Ectodermal cell (in vitro differentiated cells): ENCODE measurements at regions not wholly inside any gene's neighbourhood (a gene's known extent, or its start where the extent isn't known, plus 50 kb on each side); places are given as distances from the start of the nearest gene placed in this dataset.
"Not testable (repeated sequence)": the region's sequence is repeated elsewhere in the genome, so short reads cannot be mapped to it uniquely, and the experiment has no call there.

ENCODE experiments used
- H3K27ac ChIP-seq: 2 replicates; pipeline ENCODE4 v1.7.0; 2013; ENCODE audit warnings: mild to moderate bottlenecking, low read depth, low read length; ENCODE audit not compliant: insufficient read depth, poor library complexity, severe bottlenecking
- H3K27me3 ChIP-seq: 2 replicates; pipeline ENCODE4 v1.7.0; 2013; ENCODE audit warnings: mild to moderate bottlenecking, low read length; ENCODE audit not compliant: insufficient read depth, control insufficient read depth, poor library complexity, severe bottlenecking
- H3K36me3 ChIP-seq: one replicate; pipeline ENCODE4 v1.7.0; 2013; ENCODE audit warnings: low read length; ENCODE audit not compliant: control insufficient read depth, insufficient read depth
- H3K4me1 ChIP-seq: one replicate; pipeline ENCODE4 v1.7.0; 2013; ENCODE audit warnings: low read length; ENCODE audit not compliant: control insufficient read depth, insufficient read depth
- H3K4me3 ChIP-seq: 2 replicates; pipeline ENCODE4 v1.7.0; 2013; ENCODE audit warnings: low read depth, low read length, control low read depth; ENCODE audit not compliant: insufficient read depth
- H3K9me3 ChIP-seq: 2 replicates; pipeline ENCODE4 v1.7.0; 2013; ENCODE audit warnings: mild to moderate bottlenecking, low read length, moderate library complexity; ENCODE audit not compliant: control insufficient read depth
- WGBS, 2 experiments: methylation state at CpG; one replicate each; pipeline ENCODE4 v1.1.7; 2013; ENCODE audit warnings: missing lambda C conversion rate in 2 of 2; 5-methylcytosine and 5-hydroxymethylcytosine counted together

DNA sequence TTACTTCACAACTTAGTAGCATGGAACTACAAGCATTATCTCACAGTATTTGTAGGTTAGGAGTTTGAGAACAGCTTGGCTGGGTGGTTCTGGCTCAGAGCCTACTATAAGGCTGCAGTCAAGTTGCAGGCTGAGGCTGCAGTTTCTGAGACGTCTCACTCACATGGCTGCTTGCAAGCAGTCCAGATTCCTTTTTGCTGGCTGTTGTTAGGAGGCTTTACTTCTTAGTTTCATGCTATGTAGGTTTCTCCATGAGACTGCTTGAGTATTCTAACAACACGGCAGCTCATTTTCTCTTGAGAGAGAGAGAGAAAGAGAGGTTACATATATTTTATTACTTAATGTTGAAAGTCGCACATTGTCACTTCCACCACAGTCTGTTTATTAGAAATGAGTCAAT is 1073.9 kb downstream of the NXPH1 start:
- no peaks in the 10 kb centered on the region for H3K36me3 ChIP-seq
- 37 to 81% methylated on average over 1 to 3 of the region's 3 CpGs for WGBS, 2 experiments
- no peaks in the 10 kb centered on the region for H3K27me3 ChIP-seq
- H3K4me1 ChIP-seq: no peaks in the 10 kb centered on the region
- H3K27ac ChIP-seq: no peak overlapping the region
- H3K4me3 ChIP-seq: no peak overlapping the region
- no peaks in the 10 kb centered on the region for H3K9me3 ChIP-seq

DNA sequence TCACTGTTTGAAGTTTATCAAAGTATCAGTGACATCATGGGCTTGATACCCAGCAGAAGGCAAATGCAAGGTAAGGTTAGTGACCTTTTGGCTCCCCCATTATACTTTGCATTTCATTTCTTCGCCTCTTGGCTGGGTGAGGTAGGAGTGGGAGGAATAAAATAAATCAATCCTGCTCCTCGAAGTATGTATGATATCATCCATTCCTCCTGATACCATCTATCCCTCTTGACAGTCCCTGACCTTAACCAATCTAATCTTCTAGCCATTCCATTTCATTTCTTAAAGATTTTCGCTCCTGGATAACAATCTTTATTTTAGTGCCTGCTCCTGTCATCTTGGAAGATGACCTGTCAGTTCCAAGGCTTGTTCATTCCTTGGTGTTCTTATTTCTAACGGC is 1083.3 kb downstream of the NXPH1 start:
- 80 to 83% methylated on average over 3 of the region's 4 CpGs for WGBS, 2 experiments
- no peaks in the 10 kb centered on the region for H3K36me3 ChIP-seq
- H3K27me3 ChIP-seq: no peaks in the 10 kb centered on the region
- H3K4me1 ChIP-seq: no peaks in the 10 kb centered on the region
- no peaks in the 10 kb centered on the region for H3K9me3 ChIP-seq
- H3K27ac ChIP-seq: no peak overlapping the region
- no peak overlapping the region for H3K4me3 ChIP-seq

DNA sequence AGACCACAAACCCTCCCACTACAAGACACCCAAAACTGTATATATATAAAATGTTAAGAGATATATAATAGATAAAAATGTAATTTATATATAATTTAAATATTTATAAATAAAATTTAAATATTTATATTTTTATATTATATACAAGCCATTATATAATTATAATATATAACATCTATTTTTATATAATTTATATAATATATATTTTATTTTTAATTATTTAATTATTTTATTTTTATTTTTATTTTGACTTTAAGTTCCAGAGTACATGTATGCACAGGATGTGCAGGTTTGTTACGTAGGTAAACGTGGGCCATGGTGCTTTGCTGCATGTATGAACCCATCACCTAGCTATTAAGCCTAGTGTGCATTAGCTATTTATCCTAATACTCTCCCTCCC is 1090.2 kb downstream of the NXPH1 start:
- 93 to 100% methylated on average over 2 of the region's 2 CpGs for WGBS, 2 experiments
- H3K9me3 ChIP-seq: no peaks in the 10 kb centered on the region

DNA sequence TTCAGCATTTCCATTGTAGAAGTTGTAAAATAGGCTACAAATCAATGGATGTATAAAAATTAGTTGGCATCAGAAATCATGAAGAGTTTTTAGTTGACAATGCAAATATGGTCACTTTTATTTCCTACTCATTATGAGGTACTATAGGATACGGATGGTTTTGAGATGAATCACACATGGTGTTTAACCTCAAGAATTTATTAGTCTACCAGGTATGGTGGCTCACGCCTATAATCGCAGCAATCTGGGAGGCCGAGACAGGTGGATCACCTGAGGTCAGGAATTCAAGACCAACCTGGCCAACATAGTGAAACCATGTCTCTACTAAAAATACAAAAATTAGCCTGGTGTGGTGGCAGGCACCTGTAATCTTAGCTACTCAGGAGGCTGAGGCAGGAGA is 1119.0 kb downstream of the NXPH1 start:
- not testable (repeated sequence) for H3K9me3 ChIP-seq, H3K36me3 ChIP-seq, H3K27me3 ChIP-seq, H3K4me1 ChIP-seq, H3K27ac ChIP-seq, H3K4me3 ChIP-seq
- WGBS, 2 experiments: 91 to 93% methylated on average over 4 of the region's 4 CpGs

More for the DNA sequence above, 1090.2 kb downstream of the NXPH1 start:
- H3K27ac ChIP-seq: no peak overlapping the region
- H3K4me1 ChIP-seq: no peaks in the 10 kb centered on the region
- no peaks in the 10 kb centered on the region for H3K27me3 ChIP-seq
- no peak overlapping the region for H3K4me3 ChIP-seq
- no peaks in the 10 kb centered on the region for H3K36me3 ChIP-seq

DNA sequence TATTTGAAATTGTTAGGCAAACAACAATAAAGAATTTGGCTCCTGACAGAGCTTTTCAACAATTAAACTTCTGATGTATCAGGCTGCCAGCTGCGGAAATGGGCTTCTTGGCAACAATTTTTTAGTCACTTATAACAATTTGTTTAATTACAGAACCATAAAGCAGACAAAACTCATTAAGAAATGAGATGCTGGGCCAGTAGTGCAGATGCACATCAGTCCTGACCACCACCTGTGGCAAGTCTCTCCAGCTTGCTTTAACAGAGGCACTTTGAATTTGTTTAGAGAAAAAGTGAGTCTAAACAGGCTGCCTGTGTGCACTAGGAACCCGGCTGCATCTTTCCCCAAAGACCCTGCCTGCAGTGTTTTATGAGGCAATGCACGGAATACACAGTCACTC is 1124.4 kb downstream of the NXPH1 start:
- Histone ChIP-seq H3K4me1 (no peaks in the 10 kb centered on the region), H3K27me3 (no peaks in the 10 kb centered on the region), H3K9me3 (no peaks in the 10 kb centered on the region), H3K4me3 (no peak overlapping the region), H3K27ac (no peak overlapping the region), H3K36me3 (no peaks in the 10 kb centered on the region)
- WGBS, 2 experiments: 73 to 76% methylated on average over 3 of the region's 3 CpGs

DNA sequence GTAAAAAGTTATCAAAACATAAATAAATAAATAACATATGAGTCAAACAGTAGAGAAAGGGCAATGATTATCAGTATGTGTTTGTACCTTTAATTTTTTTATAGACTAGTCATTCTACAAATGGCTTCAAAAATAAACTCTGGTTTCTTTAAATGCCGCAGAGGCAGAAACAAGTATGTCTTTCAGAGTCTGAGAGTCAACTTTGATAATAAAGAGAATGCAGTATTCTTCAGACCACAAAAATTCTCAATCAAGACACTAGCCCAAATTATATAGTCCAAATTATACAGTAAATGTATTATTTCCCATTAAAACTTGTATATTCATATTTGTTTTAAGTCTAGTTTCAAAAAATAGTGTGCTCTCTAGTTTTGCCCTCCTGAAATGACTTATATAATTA is 1142.3 kb downstream of the NXPH1 start:
- no peaks in the 10 kb centered on the region for H3K36me3 ChIP-seq
- 100% methylated on average over 1 of the region's 1 CpG; no CpG with 5 or more reads in 1 of the 2 experiments for WGBS, 2 experiments
- H3K4me3 ChIP-seq: no peak overlapping the region
- H3K9me3 ChIP-seq: no peaks in the 10 kb centered on the region
- no peaks in the 10 kb centered on the region for H3K4me1 ChIP-seq
- no peak overlapping the region for H3K27ac ChIP-seq
- H3K27me3 ChIP-seq: no peaks in the 10 kb centered on the region

DNA sequence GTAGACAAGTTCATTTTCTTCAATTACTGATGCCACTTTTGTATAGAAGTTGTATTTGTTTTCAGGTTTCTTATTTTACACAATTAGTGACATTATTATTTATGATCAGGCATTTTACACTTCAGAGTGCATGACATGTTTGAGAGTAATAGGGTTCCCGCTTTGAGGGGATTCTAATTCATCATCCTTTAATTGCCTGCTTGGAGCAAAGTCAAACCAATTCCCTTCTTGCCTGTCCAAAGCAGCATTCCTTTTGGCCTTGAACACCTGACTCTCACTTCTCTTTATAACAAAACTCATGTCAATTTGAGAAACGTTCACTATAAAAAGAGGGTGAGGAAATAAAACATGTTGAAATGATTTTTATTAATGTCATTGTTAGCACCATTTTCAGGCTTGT is 1149.4 kb downstream of the NXPH1 start:
- no peaks in the 10 kb centered on the region for H3K9me3 ChIP-seq
- H3K36me3 ChIP-seq: no peaks in the 10 kb centered on the region
- H3K4me1 ChIP-seq: no peaks in the 10 kb centered on the region
- no peaks in the 10 kb centered on the region for H3K27me3 ChIP-seq
- no peak overlapping the region for H3K27ac ChIP-seq
- H3K4me3 ChIP-seq: no peak overlapping the region
- WGBS, 2 experiments: 89 to 100% methylated on average over 1 of the region's 2 CpGs

DNA sequence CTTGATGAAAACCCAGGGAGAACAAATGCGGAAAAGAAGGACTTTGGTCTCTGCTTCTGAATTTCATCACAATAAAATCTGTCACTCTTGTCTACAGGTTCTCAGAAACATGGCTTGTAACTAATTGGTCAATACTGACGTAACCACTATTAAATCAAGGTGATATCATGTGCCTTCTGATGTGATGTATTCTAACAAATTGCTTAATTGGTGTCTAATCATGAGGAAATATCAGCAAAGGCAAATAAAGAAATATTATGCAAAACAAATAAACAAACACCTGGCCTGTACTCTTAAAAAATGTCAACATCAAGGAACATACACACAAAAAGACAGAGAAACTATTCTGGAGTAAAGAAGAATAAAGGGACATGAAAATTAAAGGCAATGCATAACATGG is 1165.0 kb downstream of the NXPH1 start:
- Histone ChIP-seq H3K27ac (no peak overlapping the region), H3K4me1 (no peaks in the 10 kb centered on the region), H3K9me3 (no peaks in the 10 kb centered on the region), H3K36me3 (no peaks in the 10 kb centered on the region), H3K4me3 (no peak overlapping the region), H3K27me3 (no peaks in the 10 kb centered on the region)
- 95 to 100% methylated on average over 2 of the region's 2 CpGs for WGBS, 2 experiments

DNA sequence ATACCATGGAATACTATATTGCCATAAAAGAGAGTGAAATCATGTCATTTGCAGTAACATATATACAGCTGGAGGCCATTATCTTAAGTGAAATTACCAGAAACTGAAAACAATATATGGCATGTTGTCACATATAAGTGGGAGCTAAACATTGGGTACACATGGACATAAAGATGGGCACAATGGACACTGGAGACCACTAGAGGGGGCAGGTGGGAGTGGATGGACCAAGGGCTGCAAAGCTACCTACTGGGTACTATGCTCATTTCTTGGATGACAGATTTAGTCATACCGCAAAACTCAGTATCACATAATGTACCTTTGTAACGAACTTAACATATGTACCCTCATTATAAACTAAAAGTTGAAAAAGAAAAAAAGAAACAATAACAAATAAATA is 1167.6 kb downstream of the NXPH1 start:
- no peak overlapping the region for H3K27ac ChIP-seq
- no peaks in the 10 kb centered on the region for H3K36me3 ChIP-seq
- no peaks in the 10 kb centered on the region for H3K4me1 ChIP-seq
- no peaks in the 10 kb centered on the region for H3K27me3 ChIP-seq
- WGBS, 2 experiments: 75 to 80% methylated on average over 1 to 2 of the region's 2 CpGs
- H3K4me3 ChIP-seq: no peak overlapping the region
- H3K9me3 ChIP-seq: no peaks in the 10 kb centered on the region

DNA sequence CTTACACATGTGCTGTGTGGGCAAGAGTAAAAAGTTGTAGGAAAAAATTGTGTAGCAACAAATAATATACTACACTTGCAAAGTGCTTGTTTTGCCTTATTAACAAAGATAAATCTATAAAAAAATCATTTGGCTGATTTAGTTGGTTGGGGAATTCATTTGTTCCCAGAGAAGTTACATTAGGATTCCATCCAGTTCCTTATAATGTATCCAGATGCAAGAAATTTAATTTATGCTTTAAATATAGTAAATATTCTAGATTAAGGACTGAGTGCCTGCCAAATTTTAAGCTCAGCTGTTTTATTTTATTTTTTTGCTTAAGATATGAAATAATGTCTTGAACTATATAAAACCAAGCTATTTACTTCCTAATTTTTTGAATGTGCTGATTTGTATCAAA is 1169.9 kb downstream of the NXPH1 start:
- Histone ChIP-seq H3K27ac (no peak overlapping the region), H3K36me3 (no peaks in the 10 kb centered on the region), H3K9me3 (no peaks in the 10 kb centered on the region), H3K27me3 (no peaks in the 10 kb centered on the region), H3K4me3 (no peak overlapping the region), H3K4me1 (no peaks in the 10 kb centered on the region)

DNA sequence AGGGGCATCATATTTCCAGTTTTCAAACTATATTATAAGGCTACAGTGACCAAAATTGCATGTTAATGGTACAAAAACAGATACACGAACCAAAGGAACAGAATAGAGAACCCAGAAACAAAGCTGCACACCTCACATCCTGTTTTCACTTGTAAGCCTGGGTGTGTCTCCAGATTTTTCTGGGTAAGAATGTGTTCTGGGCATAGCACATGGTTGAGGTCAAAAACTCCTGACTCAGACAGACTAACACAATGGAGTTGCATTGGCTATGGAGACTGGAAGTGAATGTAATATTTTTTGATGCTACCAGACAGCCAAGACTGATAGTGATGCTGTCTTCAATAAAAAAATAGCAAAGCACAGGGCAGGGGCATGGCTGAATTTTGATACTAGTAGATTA is 1175.2 kb downstream of the NXPH1 start:
- Histone ChIP-seq H3K9me3 (no peaks in the 10 kb centered on the region), H3K27me3 (no peaks in the 10 kb centered on the region), H3K36me3 (no peaks in the 10 kb centered on the region), H3K4me1 (no peaks in the 10 kb centered on the region), H3K27ac (no peak overlapping the region), H3K4me3 (no peak overlapping the region)
- WGBS, 2 experiments: 82% methylated on average over 1 of the region's 1 CpG
